GM12891 (cell line): ENCODE measurements at regions not wholly inside any gene's neighbourhood (a gene's known extent, or its start where the extent isn't known, plus 50 kb on each side); places are given as distances from the start of the nearest gene placed in this dataset.

Source experiments
- DNase-seq: peaks from one replicate; pipeline ENCODE4 v3.0.0; 2011; ENCODE audit warnings: low spot score; ENCODE audit not compliant: insufficient read length
- FAIRE-seq: peaks from 2 replicates; lab custom pipeline; 2011; peaks lifted over from hg19 to GRCh38; lab: Jason Lieb, UNC
- PAX5 ChIP-seq: IDR thresholded peaks from 2 replicates; pipeline ENCODE4 v1.6.1; 2011; ENCODE audit warnings: low read length, moderate library complexity, mild to moderate bottlenecking; ENCODE audit not compliant: insufficient read depth, severe bottlenecking
- POLR2A ChIP-seq: IDR thresholded peaks from 2 replicates; pipeline ENCODE4 v1.6.1; 2011; ENCODE audit warnings: low read depth, low read length, control low read depth
- POLR2AphosphoS5 ChIP-seq: IDR thresholded peaks from 2 replicates; pipeline ENCODE4 v1.6.1; 2011; ENCODE audit warnings: low read depth, low read length, control low read depth
- POU2F2 ChIP-seq: IDR thresholded peaks from 2 replicates; pipeline ENCODE4 v1.6.1; 2011; ENCODE audit warnings: low read depth, mild to moderate bottlenecking, control low read depth, low read length, moderate library complexity
- SPI1 ChIP-seq: IDR thresholded peaks from 2 replicates; pipeline ENCODE4 v1.6.1; 2011; ENCODE audit warnings: low read depth, low read length, control low read depth
- TAF1 ChIP-seq: IDR thresholded peaks from 2 replicates; pipeline ENCODE4 v1.6.1; 2011; ENCODE audit warnings: low read depth, low read length, control low read depth

DNA sequence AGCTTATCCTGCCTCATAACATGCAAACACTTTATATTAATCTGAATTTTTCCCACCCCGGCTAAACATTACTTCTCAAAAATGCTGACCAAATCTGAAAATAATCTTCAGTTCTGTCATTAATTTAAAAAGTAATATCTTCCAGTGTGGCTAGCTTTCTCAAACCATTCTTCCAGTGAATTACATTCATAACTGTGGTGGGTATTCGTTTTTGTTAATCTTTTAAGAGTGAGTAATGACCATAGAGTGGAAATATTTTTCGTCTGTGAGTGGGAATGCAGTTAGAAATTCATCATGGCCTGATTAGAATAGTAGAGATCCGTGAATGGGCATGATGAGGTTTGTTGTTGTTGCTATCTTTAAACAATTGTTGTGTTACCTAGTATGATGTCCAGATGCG, 138.6 kb upstream of the SFRP2 start:
- TF ChIP-seq POLR2AphosphoS5 (no peak), TAF1 (no peak), POLR2A (no peak), POU2F2 (no peak), SPI1 (no peak), PAX5 (no peak)
- FAIRE-seq (no peak), DNase-seq (no peak)

DNA sequence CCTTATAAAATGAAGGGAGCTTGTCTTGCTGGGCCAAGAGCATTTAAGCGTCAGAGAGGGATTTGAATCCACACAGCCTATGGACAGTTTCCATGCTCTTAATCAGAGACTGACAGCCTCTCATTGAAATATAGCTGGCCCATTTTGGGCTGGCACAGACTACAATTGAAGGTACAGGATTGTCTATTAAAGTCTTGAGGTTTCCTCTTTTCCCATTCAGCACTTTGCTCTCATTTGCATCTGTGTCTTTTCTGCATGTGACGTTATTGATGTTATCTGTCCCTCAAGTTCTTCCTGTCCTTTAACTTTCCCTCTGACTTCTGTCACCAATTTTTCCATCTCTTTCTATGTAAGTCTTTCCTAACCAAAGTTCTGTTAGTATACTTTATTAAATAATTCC, 133.3 kb upstream of the SFRP2 start:
- no peak for TF ChIP-seq POLR2A
- no peak for TF ChIP-seq SPI1
- TF ChIP-seq POLR2AphosphoS5, result no peak
- TF ChIP-seq TAF1, result no peak
- no peak for TF ChIP-seq POU2F2
- no peak for TF ChIP-seq PAX5
- FAIRE-seq (no peak), DNase-seq (no peak)

DNA sequence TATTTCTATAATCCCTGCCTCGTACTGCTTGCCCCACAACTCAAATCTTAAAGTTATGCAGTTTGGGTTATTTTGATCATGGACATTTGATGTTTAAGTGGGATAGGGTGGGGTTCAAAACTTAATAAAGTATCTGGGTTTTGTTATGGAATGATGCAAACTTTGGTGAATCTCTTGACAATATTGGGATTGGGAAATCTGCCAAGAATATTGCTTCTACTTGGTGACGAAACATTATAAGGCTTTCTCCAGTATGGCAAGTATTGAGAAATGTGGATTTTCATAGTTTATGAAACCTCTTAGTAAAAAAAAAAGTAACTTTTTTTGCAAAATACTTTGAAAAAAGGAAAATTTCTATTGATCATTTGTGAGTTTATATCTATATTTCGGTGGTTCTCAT, 130.8 kb upstream of the SFRP2 start:
- DNase-seq (no peak), FAIRE-seq (no peak)
- no peak for TF ChIP-seq PAX5
- TF ChIP-seq SPI1, result no peak
- TF ChIP-seq POLR2A, result no peak
- TF ChIP-seq TAF1, result no peak
- no peak for TF ChIP-seq POU2F2
- TF ChIP-seq POLR2AphosphoS5, result no peak

DNA sequence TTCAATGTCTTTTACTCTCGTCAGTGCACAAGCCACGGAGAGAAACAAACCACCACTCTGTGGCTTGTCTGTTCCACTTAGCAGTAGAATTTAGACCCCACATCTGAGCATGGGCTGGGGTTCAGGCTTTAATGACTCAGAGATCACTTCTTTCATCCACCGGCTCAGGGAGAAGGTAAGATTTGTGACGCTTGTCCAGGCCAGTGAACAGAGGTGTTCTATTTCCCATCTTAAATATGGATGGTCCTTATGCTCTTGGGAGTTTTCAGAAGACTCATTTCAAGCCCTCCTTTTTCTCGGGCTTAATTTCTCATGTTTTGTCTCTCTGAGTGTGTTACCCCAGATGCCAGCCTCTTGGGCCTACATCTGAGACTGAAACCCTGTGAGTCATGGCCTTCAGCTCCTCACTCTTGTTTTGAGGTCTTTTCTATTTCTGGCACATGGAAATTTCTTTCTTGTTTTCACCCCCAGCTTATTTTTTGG, 127.4 kb upstream of the SFRP2 start:
- TF ChIP-seq POU2F2 (no peak), POLR2A (no peak), SPI1 (no peak), PAX5 (no peak), TAF1 (no peak), POLR2AphosphoS5 (no peak)
- FAIRE-seq (peak; percentile 65), DNase-seq (no peak)

DNA sequence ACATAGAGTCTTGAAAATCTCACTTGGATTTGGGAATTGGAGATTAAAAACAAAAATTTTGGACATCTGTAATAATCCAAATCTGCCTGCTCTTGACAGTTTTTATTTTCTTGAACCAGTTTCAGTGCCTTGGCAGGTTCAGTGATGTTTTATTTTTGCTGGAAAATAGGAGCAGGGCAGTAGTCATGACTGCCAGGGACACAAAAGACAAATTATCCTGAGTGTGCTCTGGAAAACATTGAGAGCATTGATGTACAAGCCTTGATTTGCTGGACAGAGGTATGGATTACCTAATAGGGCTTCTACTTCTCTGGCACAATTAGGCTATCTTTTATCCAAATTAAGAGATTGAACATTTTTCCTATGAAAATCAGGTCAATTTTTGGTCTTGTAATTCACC, 123.4 kb upstream of the SFRP2 start:
- TF ChIP-seq TAF1 (no peak), POLR2AphosphoS5 (no peak), POU2F2 (no peak), POLR2A (no peak), PAX5 (no peak), SPI1 (no peak)
- DNase-seq (no peak), FAIRE-seq (no peak)

DNA sequence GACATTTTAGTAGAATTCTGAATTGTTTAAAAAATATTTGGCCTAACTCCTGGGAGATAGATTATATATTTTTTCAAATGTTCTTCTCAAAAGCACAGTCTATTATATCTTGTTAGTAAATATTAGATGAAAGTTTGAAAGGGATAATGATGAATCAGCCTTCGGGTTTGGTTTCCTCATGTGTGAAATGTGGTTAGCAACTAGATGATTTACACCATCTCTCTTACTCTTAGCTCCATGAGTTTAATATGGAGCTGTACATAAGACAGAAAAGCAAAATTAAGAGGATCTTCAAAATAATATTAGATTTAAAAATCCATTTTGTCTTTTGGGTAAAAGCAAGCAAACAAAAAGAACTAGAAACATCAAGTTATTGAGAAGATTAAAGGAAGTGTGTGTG, 120.8 kb upstream of the SFRP2 start:
- TF ChIP-seq TAF1 (no peak), POLR2AphosphoS5 (no peak), POLR2A (no peak), PAX5 (no peak), POU2F2 (no peak), SPI1 (no peak)
- no peak for FAIRE-seq
- no peak for DNase-seq

DNA sequence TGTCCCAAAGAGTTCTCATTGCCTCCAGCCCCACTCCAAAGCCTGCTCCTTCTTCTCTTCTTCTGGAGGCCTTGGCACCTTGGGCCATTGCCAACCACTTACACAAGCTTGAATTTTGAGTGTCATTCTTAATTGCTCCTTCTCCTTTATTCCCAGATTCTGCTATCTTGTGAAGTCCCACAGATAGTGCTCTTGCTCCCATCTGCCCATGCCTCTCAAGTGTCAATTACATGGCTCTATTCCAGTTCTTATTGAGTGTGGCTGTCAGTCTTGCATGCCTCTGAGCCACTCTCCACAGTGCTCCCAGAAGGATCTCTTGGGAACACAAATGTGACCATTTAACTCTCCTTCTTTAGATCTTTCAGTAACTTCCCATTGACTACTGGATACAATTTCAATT, 117.3 kb upstream of the SFRP2 start:
- TF ChIP-seq POU2F2 (no peak), PAX5 (no peak), SPI1 (no peak), POLR2A (no peak), POLR2AphosphoS5 (no peak)
- FAIRE-seq (no peak), DNase-seq (no peak)

DNA sequence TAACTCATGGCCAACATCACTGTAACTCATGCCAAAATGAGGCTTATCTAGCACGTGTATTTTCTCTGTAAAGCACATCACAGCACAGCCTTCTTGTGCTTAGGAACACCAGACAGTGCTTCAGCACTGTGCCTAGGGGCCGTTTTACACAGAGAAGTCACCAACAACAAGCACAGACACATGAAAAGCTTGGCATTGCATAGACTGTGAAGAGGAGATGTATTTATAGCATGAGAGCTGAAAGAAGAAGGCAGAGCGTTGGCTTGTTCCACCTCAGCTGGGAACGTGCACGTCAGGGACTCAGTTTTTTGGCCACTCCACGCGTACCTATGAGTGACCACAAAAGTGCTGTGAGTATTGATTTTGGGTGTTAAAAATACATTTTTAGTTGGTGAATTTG, 116.3 kb upstream of the SFRP2 start:
- FAIRE-seq, result no peak
- no peak for TF ChIP-seq TAF1
- TF ChIP-seq PAX5, result no peak
- no peak for TF ChIP-seq POLR2AphosphoS5
- TF ChIP-seq SPI1, result no peak
- no peak for TF ChIP-seq POLR2A
- TF ChIP-seq POU2F2, result no peak

DNA sequence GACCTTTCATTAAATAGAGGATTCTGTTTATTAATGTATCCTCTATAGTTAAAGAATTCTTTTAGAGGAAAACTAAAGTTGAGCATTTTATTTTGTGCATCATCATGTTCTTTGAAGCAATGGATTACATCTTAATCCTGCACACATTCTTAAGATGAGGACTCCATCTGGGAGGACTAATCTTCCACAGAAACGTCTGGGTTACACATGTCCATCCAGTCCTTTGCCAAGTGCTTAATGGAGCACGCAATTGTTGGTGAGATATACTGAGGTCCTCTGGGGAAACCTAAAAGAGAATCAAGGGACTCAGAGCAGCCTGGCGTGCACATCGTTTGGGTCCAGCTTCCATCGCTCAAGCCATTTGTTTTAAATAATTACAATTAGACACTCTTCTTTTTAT, 115.1 kb upstream of the SFRP2 start:
- TF ChIP-seq SPI1, result no peak
- TF ChIP-seq POLR2A, result no peak
- TF ChIP-seq POU2F2, result no peak
- no peak for TF ChIP-seq POLR2AphosphoS5
- no peak for TF ChIP-seq TAF1
- no peak for TF ChIP-seq PAX5
- FAIRE-seq (no peak), DNase-seq (no peak)

More for the DNA sequence above, 116.3 kb upstream of the SFRP2 start:
- DNase-seq, result no peak

DNA sequence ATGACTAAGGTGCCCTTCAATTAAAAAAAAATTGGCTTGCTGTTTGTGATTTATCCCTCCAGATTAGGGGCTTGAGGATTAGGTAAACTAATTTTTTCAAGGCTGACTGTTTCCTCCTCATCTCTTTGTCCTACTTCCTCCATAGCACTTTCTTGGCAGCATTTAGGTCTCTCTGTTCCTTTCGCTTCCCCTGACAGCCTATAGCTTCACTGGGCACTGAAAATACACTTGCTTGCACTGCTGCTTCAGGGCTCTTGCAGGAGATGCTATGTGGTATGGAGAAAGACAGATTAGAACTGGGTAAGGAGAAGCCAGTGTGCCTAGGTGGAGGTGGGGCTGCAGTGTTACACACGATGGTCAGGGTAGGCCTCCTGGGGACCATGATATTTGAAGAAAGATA, 112.3 kb upstream of the SFRP2 start:
- DNase-seq (no peak), FAIRE-seq (no peak)
- no peak for TF ChIP-seq PAX5

DNA sequence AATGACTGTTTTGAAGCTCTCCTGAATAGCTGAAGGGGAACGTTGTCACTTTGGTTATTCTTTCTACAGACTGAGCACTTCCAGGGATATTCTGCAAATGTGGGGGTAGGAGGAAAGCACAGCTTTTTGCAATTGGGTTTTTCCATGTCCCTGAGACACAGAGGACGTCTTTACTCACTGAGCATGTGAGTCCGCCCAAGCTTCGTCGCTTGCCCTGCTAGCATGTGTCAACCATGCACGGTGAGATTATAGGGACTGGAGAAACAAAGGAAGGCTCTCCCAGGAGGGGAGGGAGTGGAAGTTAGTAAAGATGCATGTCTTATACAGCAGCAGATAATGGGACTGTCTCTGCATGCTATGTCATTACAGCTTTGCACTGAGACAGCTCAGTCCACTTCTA, 111.5 kb upstream of the SFRP2 start:
- TF ChIP-seq POLR2AphosphoS5 (no peak), TAF1 (no peak), PAX5 (no peak), SPI1 (no peak), POLR2A (no peak), POU2F2 (no peak)
- FAIRE-seq (no peak), DNase-seq (no peak)
